RWPE1 (cell line): ENCODE measurements at regions not wholly inside any gene's neighbourhood (a gene's known extent, or its start where the extent isn't known, plus 50 kb on each side); places are given as distances from the start of the nearest gene placed in this dataset.

Source experiments
- CTCF ChIA-PET: fragments of 350-600 bp; sonication (Branson Sonifier 250); formaldehyde crosslinking; extraction: SDS; loops from one replicate; lab custom pipeline; 2021; lab: Yijun Ruan, JAX
- POLR2A ChIA-PET: fragments of 400-600 bp; formaldehyde crosslinking; extraction: SDS; loops from one replicate; lab custom pipeline; 2020; ENCODE audit warnings: antibody characterized with exemption; ENCODE audit not compliant: low non-redundant PET; lab: Yijun Ruan, JAX
- DNase-seq: peaks from one replicate; pipeline ENCODE4 v3.0.0; 2012; ENCODE audit warnings: low spot score
- H3K27ac ChIP-seq: fragments of 450-650 bp; 2 replicates; pipeline ENCODE4 v1.5.1; 2017
- CTCF ChIP-seq: fragments of 450-650 bp; conservative IDR thresholded peaks from 2 replicates; pipeline ENCODE4 v1.5.1; 2017; ENCODE audit warnings: low read depth, mild to moderate bottlenecking

- no peak for TF ChIP-seq CTCF
- POLR2A ChIA-PET, result no interaction called here
- DNase-seq, result no peak
- CTCF ChIA-PET, result no interaction called here
- H3K27ac ChIP-seq, result no peak overlapping the region
Measured at GRCh38 chr5:106140101-106140500, 1530.6 kb downstream of the EFNA5 start.

GRCh38 chr5:106136061-106136460 is 1534.7 kb downstream of the EFNA5 start:
- ChIA-PET CTCF (no interaction called here), POLR2A (no interaction called here)
- no peak for DNase-seq
- no peak for TF ChIP-seq CTCF
- H3K27ac ChIP-seq, result no peak overlapping the region

GRCh38 chr5:106135473-106135872 is 1535.3 kb downstream of the EFNA5 start:
- DNase-seq, result no peak
- H3K27ac ChIP-seq, result no peak overlapping the region
- CTCF ChIA-PET, result interaction anchor here (0.7 kb wide), 1 partner anchor 330 kb away, joined by 3 read pairs; no protein-coding TSS in a partner anchor
- POLR2A ChIA-PET, result no interaction called here
- TF ChIP-seq CTCF, result no peak

DNA sequence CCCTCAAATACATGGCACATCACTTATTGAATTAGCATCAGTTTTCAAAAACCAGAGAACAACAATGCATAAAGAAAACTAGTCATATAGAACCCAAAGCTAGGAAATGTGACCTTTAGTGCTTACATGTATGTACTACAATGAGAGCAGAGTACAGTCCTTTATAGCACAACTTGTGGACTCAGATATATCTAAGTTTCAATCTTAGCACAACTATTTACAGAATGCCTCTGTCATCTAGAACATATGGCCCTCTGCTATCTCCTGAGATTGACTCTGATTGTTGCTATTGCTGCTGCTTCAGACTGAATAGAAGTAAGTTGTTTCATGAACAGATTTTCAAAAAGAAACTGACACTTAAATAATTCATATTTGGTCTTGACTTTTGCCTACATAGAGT is 1536.2 kb downstream of the EFNA5 start:
- H3K27ac ChIP-seq, result no peak overlapping the region
- DNase-seq, result no peak
- no peak for TF ChIP-seq CTCF
- CTCF ChIA-PET, result no interaction called here
- POLR2A ChIA-PET, result no interaction called here

GRCh38 chr5:106127985-106128384 is 1542.8 kb downstream of the EFNA5 start:
- no peak overlapping the region for H3K27ac ChIP-seq
- DNase-seq, result no peak
- CTCF ChIA-PET, result interaction anchor here (0.6 kb wide), 1 partner anchor 788 kb away, joined by 3 read pairs; no protein-coding TSS in a partner anchor
- POLR2A ChIA-PET, result no interaction called here
- TF ChIP-seq CTCF, result no peak

DNA sequence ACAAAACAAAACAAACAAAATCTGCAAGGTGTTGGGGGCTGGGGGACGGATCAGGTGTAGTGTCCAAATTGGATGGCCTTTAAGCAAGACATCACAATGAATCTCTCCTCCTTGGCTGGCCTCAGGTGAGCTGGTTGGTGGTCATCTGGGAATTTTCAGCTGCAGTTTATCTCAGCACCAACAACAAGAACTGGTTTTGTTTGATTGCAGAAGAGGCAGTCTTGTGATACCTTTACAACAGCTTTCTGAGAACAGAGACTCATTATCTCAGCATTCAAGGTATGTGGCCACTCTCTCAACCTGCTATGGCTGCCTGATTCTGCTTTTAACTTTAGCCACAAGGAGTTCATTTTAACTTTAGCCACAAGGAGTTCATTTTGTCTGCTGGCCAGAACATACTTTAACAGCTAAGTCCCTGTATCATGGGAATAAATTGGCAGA is 1543.4 kb downstream of the EFNA5 start:
- TF ChIP-seq CTCF, result no peak
- CTCF ChIA-PET, result no interaction called here
- no peak for DNase-seq
- H3K27ac ChIP-seq, result no peak overlapping the region
- POLR2A ChIA-PET, result no interaction called here
